IPS DF 19.7 (cell line): ENCODE measurements at regions not wholly inside any gene's neighbourhood (a gene's known extent, or its start where the extent isn't known, plus 50 kb on each side); places are given as distances from the start of the nearest gene placed in this dataset.

Experiments
- DNase-seq: peaks from one replicate; pipeline ENCODE4 v3.0.0-alpha.2; 2013; ENCODE audit warnings: low read depth, low spot score

DNA sequence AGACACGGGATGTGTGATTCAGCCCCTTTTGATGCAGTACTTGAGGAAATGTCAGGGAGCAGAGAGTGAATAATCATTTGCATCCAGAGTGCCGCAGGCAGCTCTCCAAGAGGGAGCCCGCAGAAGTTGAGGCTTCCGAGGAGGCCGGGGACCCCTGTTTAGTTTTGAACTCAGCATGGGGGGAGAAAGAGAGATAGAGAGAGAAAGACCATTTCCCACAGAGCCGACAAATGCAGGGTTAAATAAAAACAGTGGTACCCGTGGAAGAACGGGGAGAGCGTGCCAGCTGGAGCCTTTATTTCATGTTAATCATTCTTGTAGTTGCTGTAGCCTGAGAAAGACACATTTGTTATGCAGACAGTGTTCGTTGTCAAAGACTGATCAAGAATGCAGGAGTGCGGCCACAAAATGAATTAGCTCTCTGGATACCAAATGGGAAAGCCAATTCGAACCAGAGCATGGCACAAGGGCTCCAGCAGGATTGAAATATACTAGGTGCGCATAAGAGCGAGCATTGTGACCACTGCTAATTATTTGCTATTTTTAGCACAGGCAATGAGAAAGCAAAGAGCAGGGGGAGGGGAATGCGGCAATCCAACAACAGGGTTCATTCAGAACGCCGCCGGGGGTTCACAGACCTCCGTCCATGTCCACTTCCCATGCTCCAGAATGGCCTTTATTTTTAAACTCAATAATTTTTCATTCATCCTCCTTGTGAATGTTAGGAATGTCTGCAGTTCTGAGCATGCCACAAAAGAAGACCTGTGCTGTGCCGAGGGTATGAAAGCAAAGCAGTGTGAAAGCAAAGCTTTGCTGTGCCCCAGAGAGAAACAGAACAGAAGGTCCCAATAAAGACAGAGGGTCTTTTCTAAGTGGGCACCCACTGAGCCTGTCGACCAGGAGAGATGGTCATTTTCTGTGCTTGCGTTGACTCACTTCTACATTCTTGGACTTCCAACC lies 243.9 kb upstream of the VCX3A start:
- DNase-seq, result no peak

DNA sequence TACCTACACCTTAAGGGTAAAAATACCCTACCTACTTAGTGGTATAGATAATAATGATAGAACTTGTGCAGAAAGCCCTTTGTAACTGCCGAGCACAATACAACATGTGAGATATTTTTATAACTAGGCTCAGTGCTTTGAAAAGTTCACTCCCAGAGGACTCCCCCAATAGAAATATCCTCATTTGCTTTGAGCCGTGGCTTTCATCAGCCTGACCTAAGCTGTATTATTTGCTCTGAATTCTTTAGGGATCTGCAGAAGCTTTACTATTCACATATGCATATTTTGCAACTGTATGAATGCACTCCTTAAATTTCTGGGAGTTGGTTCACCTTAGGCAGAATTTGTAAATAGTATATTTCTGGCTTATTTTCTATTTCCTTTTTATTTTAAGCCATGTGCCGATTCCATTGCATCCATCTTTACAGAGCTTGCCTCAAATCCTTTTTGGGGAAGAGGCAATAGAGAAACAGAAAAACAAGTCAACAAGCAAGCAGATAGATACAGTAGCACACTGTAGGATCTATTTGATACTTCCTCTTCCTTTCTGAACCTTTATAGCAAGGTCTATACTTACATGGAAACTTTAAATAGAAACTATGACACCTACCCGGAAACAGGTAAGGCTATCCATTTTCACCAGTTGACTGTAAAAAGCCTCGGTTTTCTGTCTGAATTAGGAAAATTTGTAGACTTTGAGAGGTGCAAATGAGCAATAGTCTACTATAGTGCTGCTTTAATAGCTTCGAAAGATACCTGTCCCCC lies 242.5 kb upstream of the VCX3A start:
- DNase-seq, result no peak

DNA sequence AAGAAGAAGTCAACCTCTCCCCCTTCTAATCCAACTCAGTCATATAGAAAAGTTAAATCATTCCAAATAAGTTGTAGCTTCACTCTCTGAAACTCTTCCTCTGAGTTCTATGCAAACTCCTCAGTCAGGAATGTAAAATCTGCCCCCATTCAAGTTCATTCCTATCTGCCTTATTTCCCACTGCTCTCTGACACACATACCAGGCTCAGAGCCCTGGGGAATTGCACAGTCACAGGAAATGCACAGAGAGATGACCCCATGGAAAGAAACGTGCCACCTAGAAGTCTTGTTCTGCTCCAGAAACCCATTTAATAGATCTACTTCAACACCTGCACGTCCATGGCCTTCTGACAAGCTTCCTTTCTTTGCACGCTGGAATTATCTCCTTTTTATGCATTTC lies 236.0 kb upstream of the VCX3A start:
- DNase-seq, result no peak

DNA sequence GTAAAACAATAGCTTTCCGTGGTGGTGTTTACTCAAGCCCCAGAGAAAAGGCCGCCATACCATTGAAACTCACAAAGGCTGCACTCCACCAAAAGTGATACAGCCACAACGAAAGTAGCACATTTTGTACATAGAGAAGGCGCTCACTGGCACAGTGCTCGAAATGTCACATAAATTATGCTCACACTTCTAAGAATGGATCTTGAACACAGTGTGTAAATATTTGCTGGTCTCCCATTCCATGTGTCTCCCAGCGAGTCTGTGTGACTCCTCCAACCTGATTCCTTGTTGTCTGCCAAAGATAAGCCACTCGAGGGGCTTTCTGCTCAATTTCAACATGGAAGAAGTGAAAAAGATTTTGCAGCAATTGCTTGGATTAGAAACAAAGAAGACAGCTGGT lies 234.0 kb upstream of the VCX3A start:
- no peak for DNase-seq

DNA sequence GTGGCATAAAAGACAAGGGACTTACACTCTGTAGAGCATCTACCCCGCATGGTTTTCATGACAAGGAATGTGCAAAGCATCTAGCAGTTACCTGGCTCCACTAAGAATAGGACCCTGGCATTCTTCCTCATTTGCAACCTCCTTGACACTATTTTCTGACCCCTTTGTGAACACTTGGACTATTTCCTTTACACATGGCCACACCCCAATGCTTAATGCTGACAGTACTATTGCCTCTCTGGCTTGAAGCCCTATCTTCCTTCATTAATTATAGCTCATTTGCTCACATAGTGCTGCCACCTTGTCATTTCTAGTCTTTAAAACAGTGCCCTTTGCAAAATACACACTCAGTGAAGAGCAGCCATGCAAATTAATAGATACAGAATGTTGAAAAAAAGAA lies 226.3 kb upstream of the VCX3A start:
- DNase-seq, result no peak

DNA sequence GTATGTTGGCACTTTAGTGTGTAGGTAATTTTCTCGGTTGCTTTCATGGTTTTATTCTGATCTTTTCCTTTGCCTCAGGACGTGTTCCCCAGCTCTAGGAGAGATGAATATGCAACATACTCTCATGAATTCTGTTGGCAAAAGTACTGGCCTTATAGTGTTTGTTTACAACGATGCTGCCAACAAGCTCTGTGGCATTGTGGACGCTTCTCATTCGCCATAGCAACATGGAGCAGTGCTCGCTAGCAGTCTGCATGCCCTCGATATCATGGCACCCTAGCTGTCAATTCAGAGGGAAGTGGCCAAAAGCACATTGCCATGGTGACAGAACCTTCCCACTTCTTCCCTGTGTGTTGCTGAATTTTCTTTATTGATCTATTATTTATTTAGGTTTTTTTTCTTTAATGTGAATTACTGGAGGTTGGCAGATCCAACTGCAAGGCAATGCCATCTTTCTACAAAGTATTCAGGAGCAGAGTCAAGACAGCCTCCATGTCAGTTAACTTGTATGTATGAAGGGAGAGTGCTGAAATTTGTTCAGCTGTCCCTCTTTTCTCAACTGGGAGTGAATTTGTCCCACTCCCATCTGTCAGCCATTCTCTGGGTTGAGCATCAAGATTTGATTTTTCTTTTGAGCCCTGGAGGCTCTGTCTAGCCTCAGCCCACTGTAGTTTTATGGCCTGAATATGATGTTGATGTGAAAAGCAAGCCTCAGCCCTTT lies 224.9 kb upstream of the VCX3A start:
- no peak for DNase-seq

DNA sequence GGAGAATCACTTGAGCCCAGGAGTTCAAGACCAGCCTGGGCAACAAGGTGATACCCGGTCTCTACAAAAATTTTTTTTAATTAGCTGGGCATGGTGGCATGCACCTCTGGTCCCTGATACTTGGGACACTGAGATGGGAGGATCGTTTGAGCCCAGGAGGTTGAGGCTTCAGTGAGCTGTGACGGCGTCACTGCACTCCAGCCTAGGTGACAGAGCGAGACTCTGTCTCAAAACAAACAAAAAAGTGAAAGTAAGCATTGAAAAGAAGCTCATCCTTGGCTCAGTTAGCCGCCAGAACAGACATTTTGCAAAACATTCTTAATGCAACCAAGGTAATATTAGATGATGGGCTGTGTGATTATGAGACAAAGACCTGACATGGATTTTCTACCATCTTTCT lies 223.3 kb upstream of the VCX3A start:
- no peak for DNase-seq

DNA sequence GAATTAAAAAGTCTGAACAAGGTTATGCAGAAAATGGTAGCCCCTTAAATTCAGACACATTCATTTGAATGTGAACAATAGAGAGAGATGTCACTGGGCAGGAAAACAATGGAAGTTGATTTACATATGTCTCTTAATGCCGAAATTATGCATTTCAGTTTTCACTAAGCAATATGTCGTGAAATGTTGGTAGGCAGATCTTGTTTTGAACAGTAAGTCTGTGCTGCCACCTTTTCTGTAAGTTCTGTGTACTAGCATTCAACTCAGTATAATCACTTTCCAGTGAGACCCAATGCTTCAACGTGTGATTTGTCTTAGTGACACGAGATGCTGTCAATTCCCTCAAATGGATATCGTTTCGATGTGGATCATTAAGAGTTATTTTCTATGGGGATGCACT lies 222.7 kb upstream of the VCX3A start:
- DNase-seq, result no peak

DNA sequence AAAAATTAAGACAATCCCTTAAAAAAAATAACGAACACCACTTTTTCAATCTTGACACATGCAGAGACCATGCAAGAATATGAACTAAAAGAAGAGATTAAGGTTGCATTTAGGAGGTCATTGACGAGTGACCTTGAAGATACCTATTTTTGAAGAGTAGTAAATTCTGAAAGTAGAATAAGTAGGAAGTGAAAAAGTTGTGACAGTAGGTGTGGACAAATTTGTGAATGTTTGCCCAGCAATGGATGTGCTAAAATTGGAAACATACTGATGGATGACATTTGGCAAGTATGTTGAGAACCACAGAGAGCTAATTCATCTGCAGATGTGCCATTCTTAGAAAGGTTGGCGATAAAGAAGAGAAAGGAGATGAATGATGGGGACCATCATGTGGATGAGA lies 213.7 kb upstream of the VCX3A start:
- no peak for DNase-seq

DNA sequence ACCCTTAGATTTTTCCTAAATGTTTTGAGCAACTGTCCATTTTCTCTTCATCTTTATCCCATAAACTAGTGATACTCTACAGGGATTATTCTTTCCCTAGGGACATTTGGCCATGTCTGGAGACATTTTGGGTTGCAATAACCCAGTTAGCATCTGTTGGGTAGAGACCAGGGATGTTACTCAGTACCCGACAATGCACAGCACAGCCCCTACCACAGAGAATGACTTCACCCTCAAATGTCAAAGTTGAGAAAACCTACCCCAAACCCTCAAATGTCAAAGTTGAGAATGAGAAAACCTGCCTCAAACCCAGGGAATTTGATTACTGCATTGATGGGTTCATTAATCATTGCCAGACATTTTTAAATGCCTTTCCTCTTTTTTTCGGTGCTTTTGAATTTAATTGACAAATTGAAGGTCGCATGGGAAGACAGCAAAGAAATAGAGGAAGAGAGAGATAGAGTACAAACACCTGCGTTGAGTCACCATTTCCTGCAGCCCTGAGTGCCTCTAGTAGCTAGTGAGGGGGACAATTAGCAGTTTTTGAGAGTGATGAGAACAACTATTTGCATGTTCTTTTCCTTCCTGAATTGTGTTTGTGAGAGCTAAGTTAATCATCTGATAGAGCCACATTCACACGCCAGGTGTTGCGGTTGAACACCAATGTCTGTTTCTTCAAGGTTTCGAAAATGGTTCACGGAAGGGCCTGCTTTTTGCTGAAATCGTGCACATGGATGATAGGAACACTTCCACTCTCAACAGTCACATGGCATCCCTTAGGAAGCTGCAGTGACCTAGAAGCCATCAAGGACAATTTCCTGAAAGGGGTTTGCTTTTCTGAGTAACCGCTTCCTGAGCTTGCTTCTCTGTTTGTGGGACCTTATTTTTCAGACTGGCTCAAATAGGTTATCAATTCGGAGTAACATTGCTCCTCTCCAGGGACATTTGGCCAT lies 203.9 kb upstream of the VCX3A start:
- no peak for DNase-seq

DNA sequence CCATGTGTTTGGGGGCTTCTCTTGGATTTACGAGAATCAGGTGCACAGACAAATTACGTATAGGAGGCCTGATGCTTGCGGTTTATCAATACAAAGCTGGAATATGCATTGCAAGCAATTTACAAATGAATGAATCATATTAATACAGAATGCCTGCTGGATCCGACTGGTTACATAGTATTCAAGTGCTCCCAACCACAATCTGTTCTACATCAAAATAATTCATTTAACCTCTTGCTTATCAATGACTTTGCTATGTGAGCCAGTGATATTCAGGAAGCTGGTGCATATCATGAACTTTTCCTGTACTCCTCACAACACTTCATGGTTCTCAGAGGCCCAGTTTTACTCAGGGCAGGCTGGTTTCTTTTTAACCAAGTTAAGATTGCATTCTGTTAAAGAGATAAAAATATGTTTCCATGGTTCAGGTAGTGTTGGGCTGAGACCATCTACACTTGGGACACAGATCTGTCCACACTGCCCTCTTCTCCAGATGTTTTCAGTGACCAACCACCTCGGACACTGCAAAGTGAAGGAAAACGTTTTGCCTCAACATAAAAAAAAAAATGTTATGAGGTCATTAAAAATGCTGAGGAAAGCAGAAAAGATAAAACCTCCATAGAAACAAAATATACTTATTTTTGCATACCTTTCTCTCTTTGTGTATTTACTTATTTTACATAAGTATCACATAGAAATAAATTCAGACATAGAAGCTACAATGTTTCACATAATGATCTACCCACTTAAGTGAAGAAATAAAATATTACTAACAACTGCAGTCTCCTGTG lies 200.1 kb upstream of the VCX3A start:
- DNase-seq, result no peak

DNA sequence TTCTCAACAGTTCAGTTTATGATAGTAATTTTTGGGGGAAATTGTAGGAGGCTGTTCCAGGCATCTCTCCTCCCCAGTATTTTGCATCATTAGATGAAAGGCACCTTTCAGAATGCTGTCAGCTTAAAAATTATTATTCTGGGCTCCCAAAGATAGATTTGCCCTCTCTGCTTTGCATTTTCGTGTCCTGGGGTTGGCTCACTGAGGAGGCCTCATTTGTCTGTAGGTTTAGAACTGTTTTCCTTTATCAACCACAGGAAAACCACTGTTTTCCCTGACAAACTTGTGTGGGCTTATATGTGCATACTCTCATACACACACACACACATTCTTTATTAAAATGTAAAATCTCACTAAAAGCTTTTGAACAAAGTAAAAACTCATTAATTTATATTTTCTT lies 197.2 kb upstream of the VCX3A start:
- DNase-seq, result no peak

DNA sequence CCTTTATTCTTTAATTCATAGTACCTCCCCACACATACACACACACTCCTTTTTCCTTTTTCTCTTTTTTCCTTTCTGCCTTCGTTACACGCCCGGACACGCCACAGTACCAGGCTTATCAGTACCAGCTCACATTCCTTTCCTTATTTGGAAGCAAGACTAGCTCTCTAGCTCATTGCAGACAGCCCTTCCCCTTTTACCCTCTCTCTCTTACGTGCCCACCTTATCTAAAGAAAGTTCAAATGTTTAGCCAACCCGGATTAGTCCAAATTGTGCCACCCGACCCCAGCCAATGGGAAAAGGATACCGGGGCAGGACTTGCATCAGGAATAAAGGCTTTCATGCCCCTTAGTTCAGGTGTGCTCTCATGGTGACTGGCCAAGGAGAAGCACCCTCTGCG lies 194.7 kb upstream of the VCX3A start:
- DNase-seq, result no peak

DNA sequence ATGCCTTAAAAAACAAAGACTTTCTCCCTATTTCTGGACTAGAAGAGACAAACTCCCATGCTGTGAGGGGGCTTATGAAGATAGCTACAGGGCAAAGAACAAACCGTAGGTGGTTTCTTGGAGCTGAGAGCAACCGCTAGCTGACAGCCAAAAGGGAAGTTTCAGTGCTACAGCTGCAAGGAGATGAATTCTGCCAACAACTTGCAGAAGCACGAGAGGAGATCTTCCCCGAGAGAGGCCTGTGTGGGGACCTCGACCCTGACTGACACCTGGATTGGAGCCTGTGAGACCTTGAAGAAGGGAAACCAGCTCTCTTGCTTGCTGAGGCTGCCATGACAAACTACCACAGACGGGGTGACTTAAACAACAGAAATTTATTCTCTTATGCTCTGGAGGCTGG lies 183.8 kb upstream of the VCX3A start:
- no peak for DNase-seq

DNA sequence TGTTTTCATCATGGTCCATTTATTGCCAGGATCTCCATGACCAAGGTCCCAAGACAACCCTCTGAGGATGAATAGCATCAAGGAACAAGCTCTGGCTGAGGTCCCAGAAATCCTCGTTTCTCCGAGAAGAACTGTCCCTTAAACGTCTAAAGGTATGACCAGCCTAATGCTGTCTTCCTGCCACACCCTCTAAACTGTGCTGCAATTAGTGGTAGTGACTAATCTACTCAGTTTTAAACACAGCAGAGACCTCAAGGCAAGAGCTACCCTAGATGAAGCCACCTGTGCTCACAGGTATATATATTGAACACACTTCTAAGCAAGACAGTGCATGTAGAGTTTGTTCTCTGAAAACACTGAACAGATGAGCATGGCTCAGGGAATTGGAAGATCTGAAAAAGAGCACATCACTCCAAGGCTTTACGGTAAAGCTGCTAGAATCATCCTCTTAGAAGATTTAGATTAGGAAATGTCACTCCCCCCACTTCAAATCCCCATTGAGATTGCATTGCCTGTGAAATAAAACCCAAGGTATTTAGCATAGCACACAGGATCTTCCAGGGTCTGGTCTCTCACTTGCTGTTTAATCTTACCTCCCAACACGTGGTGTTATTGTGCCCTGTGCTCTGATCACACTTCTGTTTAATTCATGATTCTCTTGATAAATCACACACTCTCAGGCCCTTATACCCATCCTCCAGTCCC lies 173.9 kb upstream of the VCX3A start:
- no peak for DNase-seq

DNA sequence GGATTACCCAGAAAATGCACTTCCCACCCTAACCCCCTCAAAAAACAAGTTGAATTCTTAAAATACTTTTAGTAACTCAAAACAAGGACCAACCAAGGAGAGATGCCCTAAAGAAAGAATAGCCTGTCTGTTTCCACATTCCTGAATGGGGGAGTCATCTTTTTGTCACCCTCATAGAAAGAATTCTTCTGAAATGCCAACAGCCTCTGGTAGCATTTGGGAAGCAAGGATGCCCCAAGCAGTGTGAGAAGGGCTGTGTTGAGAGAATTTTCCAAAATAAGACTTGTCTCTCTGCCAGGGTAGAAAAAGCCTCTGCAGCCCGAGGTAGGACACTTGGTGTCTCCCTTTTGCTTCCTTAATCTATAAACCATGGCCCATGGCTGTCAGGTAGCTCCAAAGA lies 173.1 kb upstream of the VCX3A start:
- peak; percentile 38 for DNase-seq

DNA sequence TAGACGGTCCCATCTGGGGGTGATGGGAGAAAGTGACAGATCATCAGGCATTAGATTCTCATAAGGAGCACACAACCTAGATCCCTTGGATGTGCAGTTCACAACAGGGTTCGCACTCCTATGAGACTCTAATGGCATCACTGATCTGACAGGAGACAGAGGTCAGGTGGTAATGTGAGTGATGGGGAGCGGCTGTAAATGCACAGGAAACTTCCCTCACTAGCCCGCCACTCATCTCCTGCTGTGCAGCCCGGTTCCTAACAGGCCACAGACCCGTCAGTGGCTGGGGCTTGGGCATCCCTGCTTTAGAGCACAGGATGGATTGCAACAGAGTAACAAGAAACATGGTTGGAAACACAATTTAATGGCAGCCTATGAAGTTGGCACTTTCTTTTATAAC lies 172.6 kb upstream of the VCX3A start:
- no peak for DNase-seq

DNA sequence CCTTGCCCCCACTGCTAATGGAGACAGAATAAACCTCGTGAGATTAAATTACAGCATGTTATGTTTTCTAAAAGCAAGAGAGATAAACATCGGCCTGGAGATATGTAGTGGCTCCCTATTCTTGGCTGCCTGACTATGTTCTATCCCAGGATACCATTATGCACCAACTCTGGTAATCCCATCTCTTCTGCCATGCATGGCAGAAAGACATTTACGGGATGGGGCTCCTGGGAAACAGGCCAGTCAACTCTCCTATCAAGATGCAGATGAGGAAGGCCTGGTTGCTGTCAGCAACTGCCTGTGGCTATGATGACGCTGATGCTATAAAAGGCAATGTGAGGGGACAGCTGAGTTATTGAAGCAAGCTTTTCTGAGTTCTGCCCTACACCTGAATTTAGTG lies 166.2 kb upstream of the VCX3A start:
- DNase-seq, result no peak

DNA sequence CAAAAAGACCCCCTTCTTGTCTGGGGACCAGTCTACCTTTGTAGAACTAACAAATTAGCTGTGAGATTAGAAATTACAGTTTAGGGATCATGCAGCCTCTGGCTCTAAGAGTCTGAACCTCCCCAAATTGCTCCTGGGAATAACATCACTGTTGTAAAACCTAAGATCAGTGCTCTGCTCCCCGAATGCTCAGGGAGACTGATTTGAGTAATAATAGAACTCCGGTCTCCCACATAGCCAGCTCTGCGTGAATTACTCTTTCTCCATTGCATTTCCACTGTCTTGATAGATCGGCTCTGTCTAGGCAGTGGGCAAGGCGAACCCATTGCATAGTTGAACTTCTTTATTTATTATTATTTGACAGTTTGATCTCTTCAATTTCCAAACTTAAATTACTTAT lies 160.8 kb upstream of the VCX3A start:
- DNase-seq, result no peak

DNA sequence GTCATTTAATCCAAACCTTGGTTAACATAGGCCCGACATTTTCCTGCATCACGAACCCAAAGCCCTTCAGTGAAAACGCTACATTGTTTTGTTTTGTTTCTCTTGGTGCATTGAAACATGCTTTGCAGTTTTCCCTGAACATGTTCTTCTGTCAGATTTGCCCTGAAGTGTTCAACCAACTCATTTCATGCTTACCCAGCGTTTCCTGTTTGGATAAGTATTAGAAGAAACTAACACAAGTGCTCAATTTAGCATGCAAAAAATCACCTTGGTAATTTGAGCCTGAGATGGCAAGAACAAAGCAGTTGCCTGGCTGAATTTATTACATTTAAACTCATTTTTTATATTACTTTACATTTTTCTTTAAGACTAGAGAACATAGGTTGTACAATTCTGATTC lies 160.1 kb upstream of the VCX3A start:
- no peak for DNase-seq
